Esophagus muscularis mucosa (tissue), 4 donors: ENCODE measurements at regions not wholly inside any gene's neighbourhood (a gene's known extent, or its start where the extent isn't known, plus 50 kb on each side); places are given as distances from the start of the nearest gene placed in this dataset.

Source experiments
- DNase-seq: peaks from one replicate; pipeline ENCODE4 v3.0.0-alpha.2; 2017; ENCODE audit errors: extremely low spot score
- H3K27ac ChIP-seq, 4 donors: fragments of 200-600 bp; sonication (generic); replicated peaks in 1 of 4; 1 replicate in 3 of 4; 2 replicates in 1 of 4; pipeline ENCODE4 v1.5.1; 2016 to 2019; ENCODE audit warnings: mild to moderate bottlenecking in 1 of 4
- H3K27me3 ChIP-seq, 4 donors: fragments of 200-600 bp; sonication (generic); one replicate each; pipeline versions ENCODE4 v1.5.1 to v1.6.0; 2016 to 2019
- H3K36me3 ChIP-seq, 4 donors: fragments of 200-600 bp; sonication (generic); one replicate each; pipeline ENCODE4 v1.5.1; 2016 to 2019
- H3K4me1 ChIP-seq, 4 donors: fragments of 200-600 bp; sonication (generic); one replicate each; pipeline ENCODE4 v1.5.1; 2016 to 2019
- H3K4me3 ChIP-seq, 4 donors: fragments of 200-600 bp; sonication (generic); 1 replicate in 2 of 4; 2 replicates in 2 of 4; pipeline ENCODE4 v1.5.1; 2016 to 2019; ENCODE audit warnings: mild to moderate bottlenecking in 4 of 4, moderate library complexity in 1 of 4
- H3K9me3 ChIP-seq, 4 donors: fragments of 200-600 bp; sonication (generic); 1 replicate in 3 of 4; 2 replicates in 1 of 4; pipeline ENCODE4 v1.5.1; 2016 to 2019
- CTCF ChIP-seq, 3 experiments: fragments of 200-600 bp in 2 of 3; fragments of 450-650 bp in 1 of 3; sonication (generic) in 2 of 3; IDR thresholded peaks; one replicate each; pipeline ENCODE4 v1.5.1; 2017 to 2019; ENCODE audit warnings: antibody characterized with exemption in 3 of 3, mild to moderate bottlenecking in 2 of 3, moderate library complexity in 1 of 3
- EP300 ChIP-seq: sonication (generic); formaldehyde crosslinking; IDR thresholded peaks from one replicate; pipeline ENCODE4 v1.6.1; 2017; ENCODE audit warnings: antibody characterized with exemption
- POLR2A ChIP-seq: fragments of 450-650 bp; IDR thresholded peaks from one replicate; pipeline ENCODE4 v1.6.1; 2017; ENCODE audit warnings: antibody characterized with exemption, moderate library complexity, mild to moderate bottlenecking, low read depth
- POLR2AphosphoS5 ChIP-seq, 2 donors: sonication (generic); formaldehyde crosslinking; IDR thresholded peaks; one replicate each; pipeline ENCODE4 v1.6.1; 2017; ENCODE audit warnings: antibody characterized with exemption in 2 of 2
- WGBS: methylation state at CpG from one replicate; pipeline ENCODE4 v1.1.5; 2018; 5-methylcytosine and 5-hydroxymethylcytosine counted together
- intact Hi-C: fragments of 100-400 bp; cut with DNase I; formaldehyde crosslinking; loops from one replicate; pipeline ENCODE4 v1.15.1; 2023

- DNase-seq = no peak
- H3K9me3 ChIP-seq = no peaks in the 10 kb centered on the region
- TF ChIP-seq CTCF (IDR thresholded peaks at IDR 0.05) (no peak), EP300 (no peak), POLR2A (no peak), POLR2AphosphoS5 (IDR thresholded peaks at IDR 0.05) (no peak)
- H3K27ac ChIP-seq = no peak overlapping the region
- no peaks in the 10 kb centered on the region for H3K27me3 ChIP-seq
- peaks cover 0 to 6% (median 5%) of the 10 kb centered on the region in 4 donors for H3K4me1 ChIP-seq
- H3K36me3 ChIP-seq = no peaks in the 10 kb centered on the region
- intact Hi-C loops = no loop called here
- 88% methylated on average over 2 of the region's 2 CpGs for WGBS
- no peak overlapping the region for H3K4me3 ChIP-seq
These were observed 324.9 kb downstream of the PAX3 start for GRCh38 chr2:221973902-221974301.

- Histone ChIP-seq H3K9me3 (no peaks in the 10 kb centered on the region), H3K27ac (no peak overlapping the region), H3K36me3 (no peaks in the 10 kb centered on the region), H3K27me3 (no peaks in the 10 kb centered on the region), H3K4me1 (peaks cover 0 to 6% (median 5%) of the 10 kb centered on the region in 4 donors), H3K4me3 (no peak overlapping the region)
- no peak for DNase-seq
- WGBS = 93% methylated on average over 3 of the region's 3 CpGs
- intact Hi-C loops = no loop called here
- no peak for TF ChIP-seq POLR2A
- TF ChIP-seq EP300 = no peak
- no peak for TF ChIP-seq CTCF (IDR thresholded peaks at IDR 0.05)
- TF ChIP-seq POLR2AphosphoS5 (IDR thresholded peaks at IDR 0.05) = no peak
These were observed 325.3 kb downstream of the PAX3 start for GRCh38 chr2:221973502-221973901.

GRCh38 chr2:221972813-221973478 lies 325.9 kb downstream of the PAX3 start:
- intact Hi-C loops = no loop called here
- peaks cover 0 to 6% (median 5%) of the 10 kb centered on the region in 4 donors for H3K4me1 ChIP-seq
- 87% methylated on average over 6 of the region's 6 CpGs for WGBS
- H3K27ac ChIP-seq = no peak overlapping the region
- no peak for DNase-seq
- no peaks in the 10 kb centered on the region for H3K36me3 ChIP-seq
- no peak for TF ChIP-seq POLR2AphosphoS5 (IDR thresholded peaks at IDR 0.05)
- TF ChIP-seq EP300 = no peak
- H3K4me3 ChIP-seq = no peak overlapping the region
- H3K9me3 ChIP-seq = no peaks in the 10 kb centered on the region
- H3K27me3 ChIP-seq = no peaks in the 10 kb centered on the region

GRCh38 chr2:221970389-221970788 lies 328.4 kb downstream of the PAX3 start:
- no peak for DNase-seq
- Histone ChIP-seq H3K9me3 (no peaks in the 10 kb centered on the region), H3K4me3 (no peak overlapping the region), H3K27ac (no peak overlapping the region), H3K4me1 (peaks cover 0 to 6% (median 5%) of the 10 kb centered on the region in 4 donors), H3K36me3 (no peaks in the 10 kb centered on the region), H3K27me3 (no peaks in the 10 kb centered on the region)
- WGBS = 54% methylated on average over 3 of the region's 3 CpGs
- no peak for TF ChIP-seq EP300
- TF ChIP-seq POLR2AphosphoS5 (IDR thresholded peaks at IDR 0.05) = no peak
- TF ChIP-seq CTCF (IDR thresholded peaks at IDR 0.05) = no peak
- TF ChIP-seq POLR2A = no peak
- intact Hi-C loops = no loop called here

GRCh38 chr2:221969830-221970144 lies 329.0 kb downstream of the PAX3 start:
- TF ChIP-seq EP300 (no peak), POLR2AphosphoS5 (IDR thresholded peaks at IDR 0.05) (no peak), POLR2A (no peak), CTCF (IDR thresholded peaks at IDR 0.05) (no peak)
- no peak overlapping the region for H3K27ac ChIP-seq
- peaks cover 0 to 6% (median 5%) of the 10 kb centered on the region in 4 donors for H3K4me1 ChIP-seq
- no peak for DNase-seq
- no peaks in the 10 kb centered on the region for H3K27me3 ChIP-seq
- intact Hi-C loops = loop anchor here (2.0 kb wide), 2 partner anchors 397 to 1283 kb away; partner anchors contain the start of gene EPHA4
- no peaks in the 10 kb centered on the region for H3K36me3 ChIP-seq
- WGBS = 65% methylated on average over 5 of the region's 5 CpGs
- H3K4me3 ChIP-seq = no peak overlapping the region
- H3K9me3 ChIP-seq = no peaks in the 10 kb centered on the region
